GM13977 (cell line): ENCODE measurements at regions not wholly inside any gene's neighbourhood (a gene's known extent, or its start where the extent isn't known, plus 50 kb on each side); places are given as distances from the start of the nearest gene placed in this dataset.

Source experiments
- DNase-seq: peaks from one replicate; pipeline ENCODE4 v3.0.0; 2012; ENCODE audit warnings: low spot score
- in situ Hi-C: fragments of 300-500 bp; cut with MboI; formaldehyde crosslinking; loops from one replicate; pipeline ENCODE4 v1.12.0; 2022; ENCODE audit warnings: low sequenced_read_pairs, low pct_unique_long_range_greater_than_20kb, mixed read lengths, inconsistent platforms; ENCODE audit not compliant: unreplicated experiment
- TF ChIP-seq, protein P1 (sequence below): IDR thresholded peaks from 2 replicates; pipeline ENCODE4 v1.5.1; 2012; ENCODE audit warnings: mild to moderate bottlenecking, control low read depth; ENCODE audit not compliant: insufficient read depth; ENCODE audit errors: extremely low read depth, missing control alignments

DNA sequence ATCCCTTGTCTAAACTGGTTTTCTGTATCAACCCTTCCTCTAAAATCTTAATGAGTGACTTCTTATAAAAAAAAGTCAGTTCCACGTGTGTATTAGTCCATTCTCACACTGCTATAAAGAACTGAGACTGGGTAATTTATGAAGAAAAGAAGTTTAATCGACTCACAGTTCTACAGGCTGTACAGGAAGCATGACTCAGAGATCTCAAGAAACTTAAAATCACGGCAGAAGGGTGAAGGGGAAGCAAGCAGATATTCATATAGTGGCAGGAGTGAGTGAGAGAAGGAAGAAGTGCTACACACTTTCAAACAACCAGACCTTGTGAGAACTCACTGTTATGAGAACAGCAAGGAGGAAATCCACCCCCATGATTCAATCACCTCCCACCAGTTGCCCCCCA lies 307.8 kb upstream of the ARRDC3 start:
- in situ Hi-C loops = no loop called here
- TF ChIP-seq, protein P1, sequence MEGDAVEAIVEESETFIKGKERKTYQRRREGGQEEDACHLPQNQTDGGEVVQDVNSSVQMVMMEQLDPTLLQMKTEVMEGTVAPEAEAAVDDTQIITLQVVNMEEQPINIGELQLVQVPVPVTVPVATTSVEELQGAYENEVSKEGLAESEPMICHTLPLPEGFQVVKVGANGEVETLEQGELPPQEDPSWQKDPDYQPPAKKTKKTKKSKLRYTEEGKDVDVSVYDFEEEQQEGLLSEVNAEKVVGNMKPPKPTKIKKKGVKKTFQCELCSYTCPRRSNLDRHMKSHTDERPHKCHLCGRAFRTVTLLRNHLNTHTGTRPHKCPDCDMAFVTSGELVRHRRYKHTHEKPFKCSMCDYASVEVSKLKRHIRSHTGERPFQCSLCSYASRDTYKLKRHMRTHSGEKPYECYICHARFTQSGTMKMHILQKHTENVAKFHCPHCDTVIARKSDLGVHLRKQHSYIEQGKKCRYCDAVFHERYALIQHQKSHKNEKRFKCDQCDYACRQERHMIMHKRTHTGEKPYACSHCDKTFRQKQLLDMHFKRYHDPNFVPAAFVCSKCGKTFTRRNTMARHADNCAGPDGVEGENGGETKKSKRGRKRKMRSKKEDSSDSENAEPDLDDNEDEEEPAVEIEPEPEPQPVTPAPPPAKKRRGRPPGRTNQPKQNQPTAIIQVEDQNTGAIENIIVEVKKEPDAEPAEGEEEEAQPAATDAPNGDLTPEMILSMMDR = no peak
- no peak for DNase-seq

DNA sequence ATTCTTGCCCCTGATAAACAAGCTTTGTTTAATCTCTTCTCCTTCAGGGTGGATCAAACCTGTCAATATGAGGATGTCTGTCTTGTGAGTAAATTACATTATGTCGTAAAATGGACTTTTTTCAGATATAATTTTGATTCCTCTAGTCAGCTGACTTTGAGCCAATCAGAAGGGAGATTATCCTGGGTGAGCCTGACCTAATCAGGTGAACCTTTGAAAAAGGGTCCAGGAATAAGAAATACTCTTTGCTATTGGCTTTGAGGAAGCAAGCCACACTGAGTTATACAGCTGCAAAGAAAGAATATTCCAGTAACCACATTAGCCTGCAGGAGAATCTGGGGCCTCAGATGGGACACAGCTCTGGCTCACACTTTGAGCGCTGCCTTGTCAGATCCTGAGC lies 304.3 kb upstream of the ARRDC3 start:
- DNase-seq = no peak
- TF ChIP-seq, protein P1 = no peak
- in situ Hi-C loops = no loop called here

DNA sequence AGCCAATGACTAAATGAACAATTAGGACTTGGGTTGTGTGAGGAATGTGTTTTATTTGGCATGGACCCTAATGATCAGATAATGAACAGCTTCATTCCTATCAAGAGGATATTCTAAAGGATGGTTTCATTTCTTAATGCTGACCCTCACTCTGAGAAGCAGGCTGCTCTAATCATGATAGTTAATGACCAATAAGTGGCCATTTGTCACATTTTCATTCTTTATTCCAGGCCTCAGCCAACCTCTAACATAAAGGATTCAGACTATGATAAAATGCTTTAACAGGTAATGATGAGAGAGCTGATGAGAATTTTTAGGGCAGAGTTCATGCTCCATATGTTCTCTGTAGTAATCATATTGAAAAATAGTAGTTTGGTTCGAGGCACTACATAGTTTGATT lies 301.5 kb upstream of the ARRDC3 start:
- in situ Hi-C loops = no loop called here
- no peak for DNase-seq
- TF ChIP-seq, protein P1 = no peak

DNA sequence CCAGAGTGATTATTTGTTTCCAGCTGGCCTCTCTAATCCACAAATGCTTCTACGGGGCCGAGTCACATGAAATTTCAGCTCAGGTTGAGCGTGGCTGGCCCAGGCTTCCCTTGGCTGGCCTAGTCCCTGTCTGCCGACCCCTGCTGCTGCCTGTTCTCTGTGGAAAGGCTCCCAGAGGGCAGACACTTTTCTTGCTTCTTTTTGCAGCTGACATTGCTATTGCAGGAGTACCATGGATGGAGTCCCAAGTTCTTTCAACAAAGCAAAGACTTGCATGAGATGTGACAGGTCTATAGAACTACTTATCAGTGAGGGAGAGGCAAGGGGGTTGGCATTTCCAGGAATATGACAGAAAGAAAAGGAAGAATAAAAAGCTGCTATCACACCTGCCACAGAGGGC lies 287.4 kb upstream of the ARRDC3 start:
- in situ Hi-C loops = no loop called here
- TF ChIP-seq, protein P1 = no peak
- DNase-seq = no peak

DNA sequence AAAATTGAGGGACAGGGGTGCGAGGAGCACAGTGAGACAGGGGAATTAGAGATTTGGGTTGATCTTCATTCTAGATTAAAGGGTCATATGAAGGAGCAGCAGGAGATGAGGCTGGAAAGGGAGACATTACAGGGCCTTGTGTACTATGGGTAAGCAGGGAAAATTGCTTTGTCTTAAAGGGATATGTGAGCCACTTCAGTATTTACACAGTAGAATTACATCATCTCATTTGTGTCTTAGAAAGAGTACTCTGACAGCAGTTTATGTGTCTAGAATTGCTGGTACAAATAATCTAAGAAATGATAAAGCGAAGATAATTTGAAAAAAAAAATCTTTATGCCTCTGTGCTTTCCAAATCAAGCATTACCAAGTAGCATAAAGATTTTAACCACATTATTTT lies 287.0 kb upstream of the ARRDC3 start:
- TF ChIP-seq, protein P1 = no peak
- no peak for DNase-seq
- in situ Hi-C loops = no loop called here

DNA sequence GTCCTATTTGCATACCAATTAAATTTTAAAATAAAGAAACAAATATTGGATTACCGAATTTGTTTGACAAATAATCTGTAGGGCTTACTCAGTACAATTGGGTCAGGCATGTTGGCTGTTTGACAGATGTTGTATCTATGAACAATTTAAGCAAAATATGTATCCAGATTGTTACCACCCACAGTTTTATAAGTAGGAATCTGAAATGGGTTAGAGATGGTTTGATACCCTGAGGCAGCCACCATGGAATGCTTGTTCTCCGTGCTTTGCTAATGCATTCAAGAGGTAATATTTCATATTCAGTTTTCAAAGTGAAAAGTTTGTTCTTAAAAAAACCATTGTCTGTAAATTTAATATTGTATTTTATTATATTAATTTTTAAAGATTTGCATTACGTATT lies 285.1 kb upstream of the ARRDC3 start:
- DNase-seq = no peak
- TF ChIP-seq, protein P1 = no peak
- in situ Hi-C loops = no loop called here

DNA sequence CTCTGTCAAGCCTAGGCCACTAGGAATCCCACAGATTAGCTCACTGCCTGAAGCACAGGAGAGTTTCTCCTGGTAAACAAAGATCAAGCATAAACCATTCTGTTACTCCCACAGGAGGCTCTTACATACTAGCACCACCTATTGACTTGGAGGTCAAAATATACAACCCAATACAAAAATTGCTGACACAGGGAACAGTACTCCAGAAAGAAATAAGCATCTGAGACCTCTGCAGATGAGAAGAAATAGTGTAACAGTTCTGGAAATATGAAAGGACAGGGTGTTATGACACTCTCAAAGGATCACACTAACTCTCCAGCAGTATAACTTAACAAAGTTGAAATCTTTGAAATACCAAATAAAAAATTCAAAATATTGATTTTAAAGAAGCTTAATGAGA lies 269.6 kb upstream of the ARRDC3 start:
- TF ChIP-seq, protein P1 = no peak
- in situ Hi-C loops = no loop called here
- no peak for DNase-seq
